Osteoblast (primary cell): ENCODE measurements at regions not wholly inside any gene's neighbourhood (a gene's known extent, or its start where the extent isn't known, plus 50 kb on each side); places are given as distances from the start of the nearest gene placed in this dataset.

Experiments used
- DNase-seq: peaks from one replicate; pipeline ENCODE4 v3.0.0; 2011; ENCODE audit warnings: low spot score, mixed read lengths; ENCODE audit not compliant: insufficient read length; ENCODE audit errors: missing footprints
- H2AFZ ChIP-seq: 2 replicates; pipeline ENCODE4 v1.6.0; 2011; ENCODE audit warnings: mild to moderate bottlenecking, low read length
- H3K27ac ChIP-seq: 2 replicates; pipeline ENCODE4 v1.5.1; 2011; ENCODE audit warnings: mild to moderate bottlenecking, low read depth, low read length, moderate library complexity
- H3K27me3 ChIP-seq: 2 replicates; pipeline ENCODE4 v1.6.0; 2012; ENCODE audit warnings: mild to moderate bottlenecking, control low read depth, inconsistent platforms, low read length, moderate library complexity; ENCODE audit not compliant: insufficient read depth
- H3K36me3 ChIP-seq: 2 replicates; pipeline ENCODE4 v1.5.1; 2011; ENCODE audit warnings: mild to moderate bottlenecking, low read length, control low read depth, moderate library complexity; ENCODE audit not compliant: insufficient read depth
- H3K4me1 ChIP-seq: 2 replicates; pipeline ENCODE4 v1.5.1; 2011; ENCODE audit warnings: mild to moderate bottlenecking, low read length, control low read depth, moderate library complexity; ENCODE audit not compliant: insufficient read depth
- H3K4me2 ChIP-seq: 2 replicates; pipeline ENCODE4 v1.6.0; 2011; ENCODE audit warnings: mild to moderate bottlenecking, low read length; ENCODE audit not compliant: insufficient read depth
- H3K4me3 ChIP-seq: fragments of 200-600 bp; sonication (generic); 3 replicates; pipeline ENCODE4 v1.5.1; 2012; ENCODE audit warnings: mild to moderate bottlenecking, low read length, inconsistent platforms; ENCODE audit not compliant: insufficient read depth
- H3K79me2 ChIP-seq: 2 replicates; pipeline ENCODE4 v1.6.0; 2012; ENCODE audit warnings: mild to moderate bottlenecking, low read length, control low read depth, inconsistent platforms; ENCODE audit not compliant: insufficient read depth
- H3K9me3 ChIP-seq: 2 replicates; pipeline ENCODE4 v1.5.1; 2011; ENCODE audit warnings: low read depth, low read length, control low read depth
- H4K20me1 ChIP-seq: 2 replicates; pipeline ENCODE4 v1.6.0; 2012; ENCODE audit warnings: mild to moderate bottlenecking, low read length, control low read depth; ENCODE audit not compliant: insufficient read depth
- CTCF ChIP-seq: IDR thresholded peaks from 2 replicates; pipeline ENCODE4 v1.5.1; 2011; ENCODE audit warnings: mild to moderate bottlenecking, low read depth, low read length, moderate library complexity; ENCODE audit errors: extremely low read depth

GRCh38 chr4:188949596-188949995 lies 810.4 kb downstream of the TRIML1 start:
- TF ChIP-seq CTCF, result no peak
- Histone ChIP-seq H3K4me1 (no peaks in the 10 kb centered on the region), H4K20me1 (no peaks in the 10 kb centered on the region), H3K27ac (no peak overlapping the region), H3K4me3 (no peak overlapping the region), H3K9me3 (no peaks in the 10 kb centered on the region), H3K4me2 (no peak overlapping the region), H3K79me2 (no peaks in the 10 kb centered on the region), H3K36me3 (no peaks in the 10 kb centered on the region), H3K27me3 (no peaks in the 10 kb centered on the region), H2AFZ (peak overlapping the region; percentile 61)
- peak; percentile 5 for DNase-seq

- Histone ChIP-seq H2AFZ (no peak overlapping the region), H3K27ac (no peak overlapping the region)
- no peak for TF ChIP-seq CTCF
Measured at GRCh38 chr4:188955066-188955465, 815.8 kb downstream of the TRIML1 start.

GRCh38 chr4:188956566-188956965 lies 817.3 kb downstream of the TRIML1 start:
- H3K4me1 ChIP-seq, result peaks cover 4% of the 10 kb centered on the region
- H3K4me2 ChIP-seq, result no peak overlapping the region
- peak; percentile 13 for DNase-seq
- H3K9me3 ChIP-seq, result no peaks in the 10 kb centered on the region
- no peaks in the 10 kb centered on the region for H3K36me3 ChIP-seq
- no peak overlapping the region for H3K27ac ChIP-seq
- TF ChIP-seq CTCF, result no peak
- H4K20me1 ChIP-seq, result no peaks in the 10 kb centered on the region
- no peak overlapping the region for H2AFZ ChIP-seq
- H3K79me2 ChIP-seq, result no peaks in the 10 kb centered on the region
- H3K27me3 ChIP-seq, result no peaks in the 10 kb centered on the region
- no peak overlapping the region for H3K4me3 ChIP-seq

More at GRCh38 chr4:188955066-188955465, 815.8 kb downstream of the TRIML1 start:
- Histone ChIP-seq H3K27me3 (no peaks in the 10 kb centered on the region), H3K36me3 (no peaks in the 10 kb centered on the region), H3K4me3 (no peak overlapping the region), H4K20me1 (no peaks in the 10 kb centered on the region), H3K9me3 (no peaks in the 10 kb centered on the region), H3K4me1 (no peaks in the 10 kb centered on the region), H3K79me2 (no peaks in the 10 kb centered on the region), H3K4me2 (no peak overlapping the region)
- no peak for DNase-seq

- DNase-seq, result no peak
Measured at GRCh38 chr4:188958346-188958745, 819.1 kb downstream of the TRIML1 start.

More at GRCh38 chr4:188958346-188958745, 819.1 kb downstream of the TRIML1 start:
- H3K4me1 ChIP-seq, result peaks cover 4% of the 10 kb centered on the region
- TF ChIP-seq CTCF, result no peak
- no peak overlapping the region for H3K4me2 ChIP-seq
- H3K36me3 ChIP-seq, result no peaks in the 10 kb centered on the region
- H3K9me3 ChIP-seq, result no peaks in the 10 kb centered on the region
- no peaks in the 10 kb centered on the region for H4K20me1 ChIP-seq
- H3K79me2 ChIP-seq, result no peaks in the 10 kb centered on the region
- H3K4me3 ChIP-seq, result no peak overlapping the region
- no peaks in the 10 kb centered on the region for H3K27me3 ChIP-seq
- H3K27ac ChIP-seq, result no peak overlapping the region
- no peak overlapping the region for H2AFZ ChIP-seq
